ACC112 (cell line): ENCODE measurements at regions not wholly inside any gene's neighbourhood (a gene's known extent, or its start where the extent isn't known, plus 50 kb on each side); places are given as distances from the start of the nearest gene placed in this dataset.

Experiments used
- H2AFZ ChIP-seq: fragments of 200-600 bp; sonication (generic); one replicate; pipeline ENCODE4 v1.6.0; 2017; ENCODE audit warnings: antibody characterized with exemption, low read length; ENCODE audit not compliant: unreplicated experiment
- H3K27ac ChIP-seq: fragments of 200-600 bp; sonication (generic); 2 replicates; pipeline ENCODE4 v1.5.1; 2014; ENCODE audit warnings: low read depth, mild to moderate bottlenecking, antibody characterized with exemption, low read length, moderate library complexity
- H3K27me3 ChIP-seq: fragments of 200-600 bp; sonication (generic); 2 replicates; pipeline ENCODE4 v1.6.1; 2014; ENCODE audit warnings: mild to moderate bottlenecking, antibody characterized with exemption, low read length, moderate library complexity, mixed read lengths; ENCODE audit not compliant: insufficient read depth
- H3K36me3 ChIP-seq: fragments of 200-600 bp; sonication (generic); 2 replicates; pipeline ENCODE4 v1.6.1; 2016; ENCODE audit warnings: mild to moderate bottlenecking, antibody characterized with exemption, low read length, moderate library complexity, mixed read lengths; ENCODE audit not compliant: insufficient read depth
- H3K4me1 ChIP-seq: fragments of 200-600 bp; sonication (generic); one replicate; pipeline ENCODE4 v1.6.1; 2016; ENCODE audit warnings: low read length, mixed read lengths; ENCODE audit not compliant: insufficient read depth, unreplicated experiment, control insufficient read depth
- H3K4me3 ChIP-seq: fragments of 200-600 bp; sonication (generic); 2 replicates; pipeline ENCODE4 v1.5.1; 2014; ENCODE audit warnings: mild to moderate bottlenecking, low read depth, low read length
- H3K79me2 ChIP-seq: fragments of 200-600 bp; sonication (generic); one replicate; pipeline ENCODE4 v1.6.0; 2016; ENCODE audit warnings: low read length; ENCODE audit not compliant: control insufficient read depth, unreplicated experiment, insufficient read depth

DNA sequence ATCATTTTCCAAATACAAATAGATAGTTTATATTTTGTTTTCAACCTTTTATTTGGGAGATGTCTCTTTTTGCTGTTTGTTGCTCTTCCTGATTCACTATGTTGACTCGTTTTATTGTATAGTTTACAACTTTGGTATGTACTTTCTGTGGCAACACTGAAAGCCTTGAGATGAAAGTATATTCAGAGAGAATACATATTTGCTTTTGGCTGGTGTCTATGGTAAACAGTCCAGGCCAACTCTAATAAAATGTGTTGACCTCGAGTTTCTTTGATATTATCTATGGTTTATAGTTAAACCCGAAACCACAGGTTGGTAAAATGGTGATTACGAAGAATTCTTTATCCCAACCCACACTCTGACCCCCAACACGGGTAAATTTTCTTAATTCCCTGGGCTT lies 919.6 kb upstream of the MAP3K7 start:
- H3K4me1 ChIP-seq: no peaks in the 10 kb centered on the region
- H3K27ac ChIP-seq: no peak overlapping the region
- no peaks in the 10 kb centered on the region for H3K27me3 ChIP-seq
- no peaks in the 10 kb centered on the region for H3K79me2 ChIP-seq
- H3K4me3 ChIP-seq: no peak overlapping the region
- H2AFZ ChIP-seq: no peak overlapping the region
- no peaks in the 10 kb centered on the region for H3K36me3 ChIP-seq

DNA sequence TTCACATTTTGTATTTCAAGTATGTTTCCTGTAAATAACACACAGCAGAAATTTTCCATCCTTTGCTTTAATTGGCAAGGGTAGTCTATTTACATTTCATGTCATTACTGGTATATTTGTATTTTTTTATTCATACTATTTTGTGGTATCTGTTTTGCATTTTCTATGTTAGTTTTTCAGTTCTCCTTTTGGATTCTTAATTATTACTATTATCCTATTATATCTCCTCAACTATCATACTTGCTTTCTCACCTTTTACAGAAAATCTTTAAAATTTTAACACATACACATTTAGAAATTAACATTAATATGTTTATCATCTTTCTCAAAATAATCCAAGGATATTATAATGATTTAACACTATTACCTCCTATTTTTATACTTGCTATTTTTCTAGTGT lies 918.3 kb upstream of the MAP3K7 start:
- H3K27ac ChIP-seq: no peak overlapping the region
- no peaks in the 10 kb centered on the region for H3K36me3 ChIP-seq
- no peak overlapping the region for H3K4me3 ChIP-seq
- H2AFZ ChIP-seq: no peak overlapping the region
- no peaks in the 10 kb centered on the region for H3K79me2 ChIP-seq
- no peaks in the 10 kb centered on the region for H3K4me1 ChIP-seq
- no peaks in the 10 kb centered on the region for H3K27me3 ChIP-seq

DNA sequence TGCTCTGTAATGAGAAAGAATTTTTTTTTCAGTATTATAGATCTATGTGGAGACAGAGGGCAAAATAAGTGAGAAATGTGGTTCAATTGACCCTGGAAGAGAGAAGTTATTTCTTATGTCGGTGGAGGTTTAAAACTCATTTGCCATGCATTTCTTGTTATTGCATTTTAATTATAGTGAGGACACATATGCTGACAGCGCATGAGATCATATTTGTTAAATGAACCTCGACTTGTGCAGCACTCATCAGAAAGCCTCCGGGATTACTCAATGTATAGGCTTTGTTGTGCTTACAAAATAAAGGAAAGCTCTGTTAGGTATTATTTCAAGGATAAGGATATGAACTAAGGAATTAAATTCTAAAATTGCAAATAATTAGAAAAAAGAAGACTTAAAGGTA lies 915.1 kb upstream of the MAP3K7 start:
- H3K79me2 ChIP-seq: no peaks in the 10 kb centered on the region
- H3K4me1 ChIP-seq: no peaks in the 10 kb centered on the region
- no peak overlapping the region for H3K4me3 ChIP-seq
- no peaks in the 10 kb centered on the region for H3K27me3 ChIP-seq
- no peak overlapping the region for H3K27ac ChIP-seq
- H3K36me3 ChIP-seq: no peaks in the 10 kb centered on the region
- H2AFZ ChIP-seq: no peak overlapping the region

DNA sequence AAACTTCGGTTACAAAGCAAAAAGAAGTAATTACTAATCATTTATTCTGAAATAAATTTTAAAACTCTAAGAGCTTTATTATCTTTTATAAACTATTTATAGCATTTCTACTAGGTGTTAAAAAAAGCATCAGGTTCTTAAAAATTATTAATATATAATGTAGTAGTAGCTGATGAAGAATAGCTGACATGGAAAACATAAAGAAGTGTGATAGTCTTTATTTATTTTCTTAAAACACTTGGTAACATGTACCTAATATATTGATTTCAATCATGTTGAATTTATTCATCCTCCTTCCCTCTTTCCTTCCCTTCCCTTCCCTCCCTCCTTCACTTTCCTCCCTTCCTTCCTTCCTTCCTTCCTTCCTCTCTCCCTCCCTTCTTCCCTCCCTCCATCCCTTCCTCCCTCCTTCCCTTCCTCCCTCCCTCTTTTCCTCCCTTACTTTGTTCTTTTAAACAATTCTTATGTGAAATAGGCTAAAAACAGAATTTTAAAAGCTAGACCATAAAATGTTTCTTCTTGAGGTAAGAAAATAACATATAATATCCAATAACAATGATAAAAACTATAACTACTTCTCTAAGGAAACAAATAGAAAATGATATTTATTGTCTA lies 913.9 kb upstream of the MAP3K7 start:
- Histone ChIP-seq H3K4me3 (no peak overlapping the region), H3K4me1 (no peaks in the 10 kb centered on the region), H3K36me3 (no peaks in the 10 kb centered on the region), H3K27me3 (no peaks in the 10 kb centered on the region), H3K79me2 (no peaks in the 10 kb centered on the region), H3K27ac (no peak overlapping the region), H2AFZ (no peak overlapping the region)

DNA sequence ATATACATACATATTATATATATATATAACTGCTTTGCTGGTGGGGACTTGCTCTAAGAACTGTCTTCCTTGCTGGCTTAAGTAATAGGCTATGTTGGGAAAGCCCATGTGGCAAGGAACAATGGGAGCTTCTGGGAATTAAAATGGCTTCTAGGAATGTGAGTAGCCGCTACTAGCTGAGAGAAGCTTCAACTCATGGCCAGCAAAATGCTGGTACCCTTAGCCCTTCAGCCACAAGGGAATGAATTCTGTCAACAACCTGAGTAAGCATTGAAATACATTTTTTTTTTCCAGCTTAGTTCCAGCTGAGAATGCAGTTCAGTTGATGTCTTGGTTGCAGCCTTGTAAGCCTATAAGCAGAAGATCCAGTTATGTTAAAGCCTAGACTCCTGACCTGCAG lies 911.7 kb upstream of the MAP3K7 start:
- Histone ChIP-seq H3K4me1 (no peaks in the 10 kb centered on the region), H3K36me3 (no peaks in the 10 kb centered on the region), H2AFZ (no peak overlapping the region), H3K27ac (no peak overlapping the region), H3K4me3 (no peak overlapping the region), H3K27me3 (no peaks in the 10 kb centered on the region), H3K79me2 (no peaks in the 10 kb centered on the region)

DNA sequence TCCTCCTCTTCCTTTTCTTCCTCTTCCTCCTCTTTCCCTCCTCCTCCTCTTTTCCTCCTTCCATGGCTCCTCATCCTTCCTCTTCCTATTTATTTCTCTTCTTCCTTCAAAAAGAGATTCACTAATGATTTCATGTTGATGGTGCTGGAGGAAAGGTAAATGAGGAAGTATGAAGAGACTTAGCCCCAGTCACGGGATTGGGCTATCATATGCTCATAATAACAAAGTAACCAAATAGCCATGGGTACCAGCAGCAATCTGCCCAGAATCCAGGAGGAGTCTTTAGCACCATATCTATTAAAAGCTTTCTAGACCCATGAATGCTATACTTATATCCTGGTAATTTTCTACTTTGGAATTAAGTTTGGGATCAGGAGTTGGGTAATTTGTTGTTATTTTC lies 910.9 kb upstream of the MAP3K7 start:
- no peaks in the 10 kb centered on the region for H3K79me2 ChIP-seq
- no peaks in the 10 kb centered on the region for H3K4me1 ChIP-seq
- no peak overlapping the region for H2AFZ ChIP-seq
- no peak overlapping the region for H3K4me3 ChIP-seq
- no peak overlapping the region for H3K27ac ChIP-seq
- no peaks in the 10 kb centered on the region for H3K36me3 ChIP-seq
- H3K27me3 ChIP-seq: no peaks in the 10 kb centered on the region

DNA sequence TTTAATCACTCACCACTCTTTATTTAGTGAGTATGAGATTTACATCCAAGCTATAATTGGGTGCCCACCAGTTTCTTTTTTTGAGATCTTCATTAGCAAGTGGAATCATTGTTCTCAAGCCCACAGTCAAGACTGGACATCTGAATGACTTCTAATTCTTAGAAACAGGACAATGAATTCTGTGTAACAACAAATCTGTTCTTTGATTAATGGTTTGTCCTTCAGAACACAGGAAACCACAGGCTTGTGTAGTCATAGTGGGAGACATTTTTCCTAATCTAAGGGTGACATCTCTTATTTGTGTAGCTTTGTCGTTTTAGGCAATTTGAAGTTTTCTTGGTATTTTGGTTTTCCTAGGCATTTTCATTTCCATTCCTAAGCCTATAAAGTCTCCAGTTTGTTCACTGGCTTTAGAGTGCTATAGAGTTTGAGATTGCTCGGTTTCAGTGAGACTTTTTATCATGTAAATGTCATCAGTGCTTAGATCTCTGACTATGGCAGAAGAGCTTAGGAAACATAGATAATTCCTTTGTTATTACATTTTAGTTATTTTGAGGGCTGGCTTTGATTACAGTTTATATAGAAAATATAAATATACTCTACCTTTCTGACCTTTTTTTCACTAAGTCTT lies 903.9 kb upstream of the MAP3K7 start:
- Histone ChIP-seq H3K36me3 (no peaks in the 10 kb centered on the region), H3K4me3 (no peak overlapping the region)

DNA sequence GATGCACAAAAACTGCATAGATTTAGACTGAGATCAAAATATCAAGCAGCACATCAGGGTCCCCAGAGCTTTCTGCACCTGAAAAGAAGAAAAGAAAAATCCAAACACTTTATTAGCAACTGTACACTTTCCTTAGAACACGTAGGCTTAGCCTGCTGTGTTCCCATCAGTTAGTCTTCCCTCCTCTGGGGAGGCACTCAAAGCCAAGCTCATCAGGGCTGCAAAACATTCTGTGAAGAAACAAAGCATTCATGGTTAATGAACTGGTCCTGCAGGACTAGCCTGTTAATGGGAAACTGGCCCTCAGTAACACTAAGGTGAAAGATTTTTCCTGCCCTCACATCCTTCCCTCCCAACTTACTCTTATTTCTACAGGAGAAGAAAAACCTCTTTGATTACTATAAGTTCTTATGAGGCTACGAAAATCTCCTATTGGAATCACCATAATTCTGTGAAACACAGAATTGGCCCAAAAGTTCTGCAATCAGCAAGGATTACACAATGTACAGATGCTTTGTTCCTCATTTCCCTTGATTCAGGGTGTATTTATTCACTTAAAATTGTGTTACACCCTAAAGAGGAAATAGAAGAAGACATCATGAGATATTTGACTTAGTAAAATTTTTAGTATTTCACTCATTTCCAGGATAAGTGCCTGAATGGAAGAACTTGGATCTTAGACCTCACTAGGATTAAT lies 901.0 kb upstream of the MAP3K7 start:
- Histone ChIP-seq H3K4me1 (no peaks in the 10 kb centered on the region), H2AFZ (no peak overlapping the region), H3K79me2 (no peaks in the 10 kb centered on the region), H3K27me3 (no peaks in the 10 kb centered on the region), H3K36me3 (no peaks in the 10 kb centered on the region), H3K4me3 (no peak overlapping the region), H3K27ac (no peak overlapping the region)

More for the DNA sequence above, 903.9 kb upstream of the MAP3K7 start:
- Histone ChIP-seq H3K4me1 (no peaks in the 10 kb centered on the region), H2AFZ (no peak overlapping the region), H3K27ac (no peak overlapping the region), H3K27me3 (no peaks in the 10 kb centered on the region), H3K79me2 (no peaks in the 10 kb centered on the region)

DNA sequence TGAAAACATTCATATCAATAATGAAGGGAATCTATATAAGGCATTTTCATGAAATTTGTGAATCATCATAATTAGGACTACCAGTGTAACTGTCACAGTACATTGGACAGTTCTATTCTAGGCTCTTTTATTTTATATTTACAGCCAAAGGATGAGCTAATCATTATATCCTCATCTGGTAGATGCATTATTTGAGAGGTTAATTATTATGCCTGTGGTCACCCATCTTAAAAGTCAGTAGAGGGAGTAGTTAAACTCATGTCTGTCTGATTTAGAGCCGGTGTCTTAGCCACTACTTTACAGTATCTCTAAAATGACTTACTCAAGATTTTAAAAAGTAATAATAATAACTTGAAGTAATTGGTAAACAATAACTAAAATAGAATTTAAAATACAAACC lies 899.3 kb upstream of the MAP3K7 start:
- no peaks in the 10 kb centered on the region for H3K36me3 ChIP-seq
- no peaks in the 10 kb centered on the region for H3K79me2 ChIP-seq
- H3K27ac ChIP-seq: no peak overlapping the region
- H3K27me3 ChIP-seq: no peaks in the 10 kb centered on the region
- H3K4me1 ChIP-seq: no peaks in the 10 kb centered on the region
- no peak overlapping the region for H2AFZ ChIP-seq
- no peak overlapping the region for H3K4me3 ChIP-seq

DNA sequence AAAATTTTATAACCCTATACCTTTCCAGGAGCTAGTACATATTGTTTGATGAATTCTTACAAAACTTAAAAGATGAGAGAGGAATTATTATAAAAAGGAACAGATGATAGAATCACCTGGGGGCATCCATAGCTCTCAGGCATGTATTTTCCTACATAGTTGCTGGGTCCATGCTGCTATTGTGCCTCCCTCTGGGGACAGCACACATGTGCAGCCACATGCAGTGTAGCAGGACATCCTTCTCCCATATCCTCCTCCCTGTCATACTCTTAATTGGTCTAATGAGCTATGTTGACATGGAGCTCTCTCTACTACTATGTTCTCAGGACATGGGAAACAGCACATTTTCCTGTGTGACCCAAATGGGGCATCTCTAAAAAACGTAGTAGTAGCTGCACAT lies 898.2 kb upstream of the MAP3K7 start:
- Histone ChIP-seq H3K36me3 (no peaks in the 10 kb centered on the region), H3K4me3 (no peak overlapping the region), H3K27me3 (no peaks in the 10 kb centered on the region), H2AFZ (no peak overlapping the region), H3K4me1 (no peaks in the 10 kb centered on the region), H3K27ac (no peak overlapping the region), H3K79me2 (no peaks in the 10 kb centered on the region)
